Lung (tissue), 11 donors: ENCODE measurements at regions not wholly inside any gene's neighbourhood (a gene's known extent, or its start where the extent isn't known, plus 50 kb on each side); places are given as distances from the start of the nearest gene placed in this dataset.
"Not testable (repeated sequence)": the region's sequence is repeated elsewhere in the genome, so short reads cannot be mapped to it uniquely, and the experiment has no call there.

Experiments
- ATAC-seq: fragments of 200-7000 bp; cut with Tn5 transposase; one replicate; pipeline ENCODE4 v1.9.1; 2020; ENCODE audit warnings: moderate number of reproducible peaks; ENCODE audit not compliant: insufficient read depth, low FRiP score
- DNase-seq, 3 donors: peaks; one replicate each; pipeline ENCODE4 v3.0.0-alpha.2; 2013 to 2017
- H3K27ac ChIP-seq, 2 donors: one replicate each; pipeline ENCODE4 v1.5.1; 2013; ENCODE audit warnings: mild to moderate bottlenecking in 2 of 2, moderate library complexity in 2 of 2, control low read depth in 1 of 2, inconsistent platforms in 1 of 2, low read depth in 1 of 2, low read length in 1 of 2
- H3K27me3 ChIP-seq, 3 donors: one replicate each; pipeline ENCODE4 v1.5.1; 2013; ENCODE audit warnings: low read length in 2 of 3; ENCODE audit not compliant: control insufficient read depth in 3 of 3, insufficient read depth in 3 of 3
- H3K36me3 ChIP-seq, 4 donors: one replicate each; pipeline ENCODE4 v1.5.1; 2013; ENCODE audit warnings: low read length in 4 of 4, mild to moderate bottlenecking in 1 of 4, moderate library complexity in 1 of 4; ENCODE audit not compliant: control insufficient read depth in 4 of 4, insufficient read depth in 4 of 4
- H3K4me1 ChIP-seq, 5 donors: one replicate each; pipeline ENCODE4 v1.5.1; 2013; ENCODE audit warnings: low read length in 5 of 5, mild to moderate bottlenecking in 2 of 5, moderate library complexity in 1 of 5; ENCODE audit not compliant: control insufficient read depth in 5 of 5, insufficient read depth in 5 of 5
- H3K4me3 ChIP-seq: one replicate; pipeline ENCODE4 v1.5.1; 2013; ENCODE audit warnings: mild to moderate bottlenecking, control low read depth, moderate library complexity
- H3K9ac ChIP-seq, 2 donors: one replicate each; pipeline ENCODE4 v1.5.1; 2013; ENCODE audit warnings: low read length in 2 of 2, control low read depth in 1 of 2; ENCODE audit not compliant: insufficient read depth in 1 of 2
- H3K9me3 ChIP-seq, 4 donors: one replicate each; pipeline ENCODE4 v1.5.1; 2013; ENCODE audit warnings: low read length in 3 of 4, mild to moderate bottlenecking in 1 of 4, moderate library complexity in 1 of 4; ENCODE audit not compliant: control insufficient read depth in 4 of 4, insufficient read depth in 3 of 4
- WGBS, 2 donors: extraction: QIAGEN DNeasy Blood & Tissue Kit; methylation state at CpG; one replicate each; pipeline ENCODE4 v1.1.7; 2013; 5-methylcytosine and 5-hydroxymethylcytosine counted together
- TF ChIP-seq, protein P1 (sequence below): IDR thresholded peaks from 2 replicates; pipeline ENCODE4 v1.5.1; 2012; ENCODE audit warnings: mild to moderate bottlenecking; ENCODE audit errors: control extremely low read depth, extremely low read depth
- donor health status: control.
- donor health status: control.
- donor health status: Bipolar disorder and iron deficiency.
- donor health status: healthy.
- donor health status: DM: yes; HTN: yes; CAD: no.

DNA sequence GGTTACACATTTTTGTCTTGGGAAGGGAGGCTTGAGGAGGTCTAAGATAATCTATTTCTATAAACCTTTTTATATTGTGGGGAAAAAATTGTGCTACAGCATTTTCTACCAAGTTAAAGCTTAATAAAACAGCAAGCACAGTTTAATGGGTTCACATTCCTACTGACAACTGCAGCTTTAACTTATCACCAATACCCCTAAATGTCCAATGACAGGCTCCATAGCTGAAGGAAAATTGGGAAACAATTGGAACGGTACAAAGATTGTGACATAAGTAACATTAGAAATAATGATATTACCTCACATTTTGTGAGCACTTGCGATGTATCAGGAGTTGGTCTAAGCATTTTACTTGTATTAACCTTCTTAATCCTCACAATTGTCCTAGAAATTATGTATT lies 79.5 kb upstream of the HAPLN1 start:
- no peaks in the 10 kb centered on the region for H3K36me3 ChIP-seq
- H3K27me3 ChIP-seq, result no peaks in the 10 kb centered on the region
- ATAC-seq (no peak), DNase-seq (peak in 2 of 3 donors; percentile 78 to 92)
- H3K9me3 ChIP-seq, result no peaks in the 10 kb centered on the region
- TF ChIP-seq, protein P1, sequence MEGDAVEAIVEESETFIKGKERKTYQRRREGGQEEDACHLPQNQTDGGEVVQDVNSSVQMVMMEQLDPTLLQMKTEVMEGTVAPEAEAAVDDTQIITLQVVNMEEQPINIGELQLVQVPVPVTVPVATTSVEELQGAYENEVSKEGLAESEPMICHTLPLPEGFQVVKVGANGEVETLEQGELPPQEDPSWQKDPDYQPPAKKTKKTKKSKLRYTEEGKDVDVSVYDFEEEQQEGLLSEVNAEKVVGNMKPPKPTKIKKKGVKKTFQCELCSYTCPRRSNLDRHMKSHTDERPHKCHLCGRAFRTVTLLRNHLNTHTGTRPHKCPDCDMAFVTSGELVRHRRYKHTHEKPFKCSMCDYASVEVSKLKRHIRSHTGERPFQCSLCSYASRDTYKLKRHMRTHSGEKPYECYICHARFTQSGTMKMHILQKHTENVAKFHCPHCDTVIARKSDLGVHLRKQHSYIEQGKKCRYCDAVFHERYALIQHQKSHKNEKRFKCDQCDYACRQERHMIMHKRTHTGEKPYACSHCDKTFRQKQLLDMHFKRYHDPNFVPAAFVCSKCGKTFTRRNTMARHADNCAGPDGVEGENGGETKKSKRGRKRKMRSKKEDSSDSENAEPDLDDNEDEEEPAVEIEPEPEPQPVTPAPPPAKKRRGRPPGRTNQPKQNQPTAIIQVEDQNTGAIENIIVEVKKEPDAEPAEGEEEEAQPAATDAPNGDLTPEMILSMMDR, result no peak
- H3K27ac ChIP-seq, result no peak overlapping the region
- H3K4me3 ChIP-seq, result no peak overlapping the region
- H3K9ac ChIP-seq, result no peak overlapping the region
- 55 to 80% methylated on average over 2 of the region's 2 CpGs for WGBS, 2 donors
- peaks cover 0 to 5% (median 0%) of the 10 kb centered on the region in 5 donors for H3K4me1 ChIP-seq

DNA sequence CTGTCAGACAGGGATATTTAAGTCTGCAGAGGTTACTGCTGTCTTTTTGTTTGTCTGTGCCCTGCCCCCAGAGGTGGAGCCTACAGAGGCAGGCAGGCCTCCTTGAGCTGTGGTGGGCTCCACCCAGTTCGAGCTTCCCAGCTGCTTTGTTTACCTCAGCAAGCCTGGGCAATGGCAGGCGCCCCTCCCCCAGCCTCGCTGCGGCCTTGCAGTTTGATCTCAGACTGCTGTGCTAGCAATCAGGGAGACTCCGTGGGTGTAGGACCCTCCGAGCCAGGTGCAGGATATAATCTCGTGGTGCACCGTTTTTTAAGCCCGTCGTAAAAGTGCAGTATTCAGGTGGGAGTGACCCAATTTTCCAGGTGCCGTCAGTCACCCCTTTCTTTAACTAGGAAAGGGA lies 78.4 kb upstream of the HAPLN1 start:
- H3K4me3 ChIP-seq, DNase-seq, H3K36me3 ChIP-seq, ATAC-seq, H3K27me3 ChIP-seq, H3K27ac ChIP-seq, H3K4me1 ChIP-seq, H3K9ac ChIP-seq, H3K9me3 ChIP-seq: not testable (repeated sequence)
- WGBS, 2 donors, result 78 to 91% methylated on average over 10 to 11 of the region's 11 CpGs

DNA sequence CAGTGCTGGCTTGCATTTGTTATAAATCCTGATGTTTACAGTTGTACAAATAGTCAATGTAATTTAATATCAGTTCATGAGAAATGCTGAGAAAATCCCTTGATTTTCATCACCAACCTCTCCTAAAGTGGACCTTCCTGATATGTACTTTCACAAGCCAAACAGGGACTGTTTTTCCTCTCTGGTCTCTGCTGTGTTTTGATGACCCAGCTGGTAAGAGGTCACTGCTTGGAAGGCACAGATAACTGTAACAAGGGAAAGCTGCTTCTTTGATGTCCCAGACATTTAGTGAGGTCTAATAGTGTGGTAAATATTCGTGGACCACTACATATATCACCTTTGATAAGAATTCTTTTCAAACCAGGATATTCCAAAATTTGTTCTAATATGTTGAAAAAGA lies 68.7 kb upstream of the HAPLN1 start:
- Histone ChIP-seq H3K36me3 (no peaks in the 10 kb centered on the region), H3K4me3 (no peak overlapping the region), H3K27me3 (no peaks in the 10 kb centered on the region), H3K9ac (no peak overlapping the region), H3K9me3 (no peaks in the 10 kb centered on the region), H3K4me1 (no peaks in the 10 kb centered on the region), H3K27ac (no peak overlapping the region)
- WGBS, 2 donors, result 31 to 38% methylated on average over 1 of the region's 1 CpG
- TF ChIP-seq, protein P1, result no peak
- ATAC-seq, result no peak
- DNase-seq, result no peak

DNA sequence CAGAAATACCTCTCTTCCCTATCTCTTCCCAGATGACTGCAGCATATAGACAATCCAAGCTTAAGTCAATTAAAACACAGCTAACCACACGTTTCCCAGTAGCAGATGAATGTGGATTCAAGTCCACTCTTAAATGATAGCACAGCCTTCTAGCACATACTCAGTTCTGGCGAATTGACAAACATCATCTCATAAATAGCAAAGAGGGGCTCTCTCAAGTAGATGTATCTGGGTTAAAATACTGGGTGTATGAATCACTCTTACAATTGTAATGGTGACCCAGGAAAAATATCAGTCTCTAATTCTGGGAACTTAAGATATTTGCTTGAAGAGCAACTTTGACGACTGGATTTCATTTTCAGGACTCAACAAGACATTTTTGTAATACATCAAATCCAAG lies 67.0 kb upstream of the HAPLN1 start:
- H3K27ac ChIP-seq, result no peak overlapping the region
- TF ChIP-seq, protein P1, result no peak
- no peaks in the 10 kb centered on the region for H3K4me1 ChIP-seq
- no peak overlapping the region for H3K4me3 ChIP-seq
- DNase-seq (no peak), ATAC-seq (no peak)
- no peaks in the 10 kb centered on the region for H3K27me3 ChIP-seq
- 79 to 85% methylated on average over 3 of the region's 3 CpGs for WGBS, 2 donors
- no peaks in the 10 kb centered on the region for H3K36me3 ChIP-seq
- H3K9me3 ChIP-seq, result no peaks in the 10 kb centered on the region
- no peak overlapping the region for H3K9ac ChIP-seq
